A549 (cell line): ENCODE measurements at regions not wholly inside any gene's neighbourhood (a gene's known extent, or its start where the extent isn't known, plus 50 kb on each side); places are given as distances from the start of the nearest gene placed in this dataset.

Experiments used
- CHD2 ChIP-seq: fragments of 150-350 bp; IDR thresholded peaks from 2 replicates; pipeline ENCODE4 v1.6.1; 2014; ENCODE audit warnings: low read length; ENCODE audit not compliant: partially characterized antibody
- CTCF ChIP-seq: fragments of >200 bp; sonication (Bioruptor Twin); formaldehyde crosslinking; IDR thresholded peaks from 3 replicates; pipeline ENCODE4 v1.5.1; 2016
- EP300 ChIP-seq, 2 experiments: fragments of >200 bp; sonication (Bioruptor Twin); formaldehyde crosslinking; IDR thresholded peaks; 2 replicates in 1 of 2; 3 replicates in 1 of 2; pipeline ENCODE4 v1.6.1; 2016 to 2017
- ESRRA ChIP-seq: fragments of 150-350 bp; IDR thresholded peaks from 2 replicates; pipeline ENCODE4 v1.6.1; 2014; ENCODE audit warnings: mild to moderate bottlenecking, low read length, borderline replicate concordance
- MAX ChIP-seq: IDR thresholded peaks from 2 replicates; pipeline ENCODE4 v1.6.1; 2012
- REST ChIP-seq: fragments of 200-600 bp; sonication (generic); IDR thresholded peaks from 2 replicates; pipeline ENCODE4 v1.6.1; 2016; ENCODE audit warnings: antibody characterized with exemption, mild to moderate bottlenecking, moderate library complexity
- SREBF2 ChIP-seq: fragments of 450-650 bp; IDR thresholded peaks from 2 replicates; pipeline ENCODE4 v1.6.1; 2014; ENCODE audit warnings: mild to moderate bottlenecking, moderate library complexity
- TF ChIP-seq, protein P1 (sequence below): IDR thresholded peaks from 2 replicates; pipeline ENCODE4 v1.6.1; 2012
- TF ChIP-seq, protein P2 (sequence below): fragments of 450-650 bp; IDR thresholded peaks from 2 replicates; pipeline ENCODE4 v1.6.1; 2014; ENCODE audit warnings: antibody characterized with exemption

GRCh38 chr11:19398772-19399527 is 158.2 kb upstream of the E2F8 start:
- TF ChIP-seq ESRRA: no peak
- TF ChIP-seq MAX: no peak
- no peak for TF ChIP-seq EP300 (IDR thresholded peaks at IDR 0.05)
- TF ChIP-seq CTCF: no peak
- no peak for TF ChIP-seq REST
- TF ChIP-seq CHD2: no peak
- no peak for TF ChIP-seq SREBF2
- TF ChIP-seq, protein P1, sequence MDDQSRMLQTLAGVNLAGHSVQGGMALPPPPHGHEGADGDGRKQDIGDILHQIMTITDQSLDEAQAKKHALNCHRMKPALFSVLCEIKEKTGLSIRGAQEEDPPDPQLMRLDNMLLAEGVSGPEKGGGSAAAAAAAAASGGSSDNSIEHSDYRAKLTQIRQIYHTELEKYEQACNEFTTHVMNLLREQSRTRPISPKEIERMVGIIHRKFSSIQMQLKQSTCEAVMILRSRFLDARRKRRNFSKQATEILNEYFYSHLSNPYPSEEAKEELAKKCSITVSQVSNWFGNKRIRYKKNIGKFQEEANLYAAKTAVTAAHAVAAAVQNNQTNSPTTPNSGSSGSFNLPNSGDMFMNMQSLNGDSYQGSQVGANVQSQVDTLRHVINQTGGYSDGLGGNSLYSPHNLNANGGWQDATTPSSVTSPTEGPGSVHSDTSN: no peak
- TF ChIP-seq, protein P2, sequence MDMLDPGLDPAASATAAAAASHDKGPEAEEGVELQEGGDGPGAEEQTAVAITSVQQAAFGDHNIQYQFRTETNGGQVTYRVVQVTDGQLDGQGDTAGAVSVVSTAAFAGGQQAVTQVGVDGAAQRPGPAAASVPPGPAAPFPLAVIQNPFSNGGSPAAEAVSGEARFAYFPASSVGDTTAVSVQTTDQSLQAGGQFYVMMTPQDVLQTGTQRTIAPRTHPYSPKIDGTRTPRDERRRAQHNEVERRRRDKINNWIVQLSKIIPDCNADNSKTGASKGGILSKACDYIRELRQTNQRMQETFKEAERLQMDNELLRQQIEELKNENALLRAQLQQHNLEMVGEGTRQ: no peak
